SKM-1 treated with dmso at 0.1 percent for 144 hours (cell line): ENCODE measurements at regions not wholly inside any gene's neighbourhood (a gene's known extent, or its start where the extent isn't known, plus 50 kb on each side); places are given as distances from the start of the nearest gene placed in this dataset.

Experiments
- DNase-seq: peaks from one replicate; lab custom pipeline; 2025; ENCODE audit not compliant: unreplicated experiment; lab: John Stamatoyannopoulos, UW

DNA sequence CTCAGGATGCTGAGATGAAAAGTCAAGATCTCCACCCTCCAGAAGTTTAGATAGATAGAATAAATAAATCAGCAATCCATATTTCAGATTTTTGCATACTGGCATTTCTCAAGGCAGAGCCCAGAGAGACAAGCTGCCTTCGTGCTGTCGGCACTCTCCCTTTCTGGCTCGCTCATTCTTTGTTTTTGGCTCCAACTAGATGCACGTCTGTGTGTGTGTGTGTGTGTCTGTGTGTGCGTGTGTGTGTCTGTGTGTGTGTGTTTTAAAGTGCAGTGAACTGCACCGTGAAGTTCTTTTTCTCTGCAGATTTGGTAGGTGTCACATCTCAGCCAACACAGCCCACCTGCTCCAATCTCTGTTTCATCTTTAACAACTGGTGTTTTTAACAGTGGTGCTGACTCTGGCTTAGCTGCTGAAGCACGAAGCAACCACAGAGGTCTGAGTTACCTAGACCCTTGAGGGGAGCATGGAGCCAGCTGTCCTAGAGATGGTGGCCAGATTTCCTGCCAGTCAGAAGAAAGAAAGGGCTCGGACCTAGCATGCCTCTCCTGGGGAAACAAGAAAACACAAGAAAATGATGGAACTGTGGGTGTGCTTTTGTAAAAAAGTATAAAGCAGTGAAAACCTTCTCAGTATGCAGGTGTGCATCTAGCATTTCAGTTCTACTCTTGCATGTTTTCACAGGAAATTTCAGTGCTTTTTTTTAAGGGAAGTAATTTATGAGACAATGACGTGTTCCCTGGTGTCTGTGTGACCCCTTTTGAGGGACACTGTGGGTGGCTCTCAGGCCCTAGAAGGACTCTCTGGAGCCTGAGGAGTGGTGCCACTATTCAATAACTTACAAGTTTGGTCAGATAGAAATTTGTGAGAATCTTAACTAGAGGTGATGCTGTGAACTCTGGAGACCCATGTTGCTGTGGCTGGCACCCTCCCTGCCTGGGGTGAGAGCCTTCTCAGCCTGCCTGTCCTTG lies 364.3 kb downstream of the RNF144A start:
- no peak for DNase-seq

- no peak for DNase-seq
Observed at GRCh38 chr2:7286120-7286519, 368.9 kb downstream of the RNF144A start.

DNA sequence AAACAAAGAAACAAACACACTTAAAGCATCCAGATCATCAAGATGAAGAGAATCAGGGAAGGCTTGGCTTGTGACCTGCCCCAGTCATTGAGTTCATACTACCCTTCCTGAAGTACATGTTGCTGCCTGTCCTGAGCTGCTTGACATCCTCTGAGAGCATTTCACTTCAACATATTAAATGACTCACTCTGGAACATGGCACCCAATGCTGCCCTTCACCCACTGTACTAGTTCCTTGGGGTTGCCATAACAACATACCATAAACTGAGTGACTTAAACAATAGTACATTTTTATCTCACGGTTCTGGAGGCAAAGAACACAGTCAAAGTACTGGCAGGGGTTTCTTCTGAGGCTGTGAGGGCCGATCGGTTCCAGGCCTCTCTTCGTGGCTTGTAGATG lies 371.3 kb downstream of the RNF144A start:
- DNase-seq: no peak

- DNase-seq: no peak
Observed at GRCh38 chr2:7289697-7290096, 372.5 kb downstream of the RNF144A start.

DNA sequence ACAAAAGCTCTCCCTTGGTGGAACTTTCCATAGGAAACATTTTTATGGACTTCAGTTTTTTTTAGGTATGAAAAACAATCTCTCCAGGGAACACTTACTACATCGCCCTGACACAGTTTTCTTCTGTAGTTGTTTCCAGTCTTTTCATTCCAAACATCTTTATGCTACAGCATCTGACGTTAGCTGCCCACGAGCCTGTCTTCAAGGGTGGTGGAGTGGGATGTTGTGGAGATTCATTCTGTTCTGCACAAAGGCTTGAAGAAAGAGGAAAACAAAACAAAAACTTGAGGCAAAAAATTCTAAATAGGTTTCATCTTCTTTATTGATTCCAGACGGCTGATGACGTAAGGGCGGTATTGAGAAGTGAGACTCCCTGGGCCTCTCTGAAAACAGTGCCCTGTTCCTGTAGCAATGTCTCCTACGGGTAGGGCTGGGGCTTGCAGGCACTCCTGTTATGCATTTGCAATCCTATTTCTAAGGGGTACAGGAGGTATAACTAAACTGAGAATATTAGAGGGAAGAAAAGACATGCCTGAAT lies 375.0 kb downstream of the RNF144A start:
- no peak for DNase-seq

- no peak for DNase-seq
Observed at GRCh38 chr2:7309582-7309981, 392.4 kb downstream of the RNF144A start.

GRCh38 chr2:7324706-7325105 lies 407.5 kb downstream of the RNF144A start:
- DNase-seq: no peak

DNA sequence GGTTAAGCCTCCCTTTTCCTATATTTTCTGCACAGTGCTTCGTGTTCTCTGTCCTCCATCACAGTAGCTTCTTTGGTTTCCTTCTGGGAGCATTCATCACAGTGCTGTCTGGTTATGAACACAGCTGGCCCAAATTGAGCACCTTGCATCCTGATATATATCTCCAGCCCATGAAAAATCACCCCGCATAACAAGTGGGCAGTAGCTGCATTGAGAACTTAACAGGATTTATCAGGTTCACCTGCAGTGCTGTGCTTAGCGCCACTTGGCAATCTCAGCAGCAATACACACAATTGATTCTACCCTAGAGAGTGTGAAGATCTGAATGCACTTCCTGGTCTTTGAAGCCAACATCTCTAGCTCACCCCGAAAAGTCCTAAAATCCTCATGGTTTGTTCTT lies 408.0 kb downstream of the RNF144A start:
- no peak for DNase-seq

GRCh38 chr2:7329465-7329864 lies 412.3 kb downstream of the RNF144A start:
- DNase-seq: no peak

DNA sequence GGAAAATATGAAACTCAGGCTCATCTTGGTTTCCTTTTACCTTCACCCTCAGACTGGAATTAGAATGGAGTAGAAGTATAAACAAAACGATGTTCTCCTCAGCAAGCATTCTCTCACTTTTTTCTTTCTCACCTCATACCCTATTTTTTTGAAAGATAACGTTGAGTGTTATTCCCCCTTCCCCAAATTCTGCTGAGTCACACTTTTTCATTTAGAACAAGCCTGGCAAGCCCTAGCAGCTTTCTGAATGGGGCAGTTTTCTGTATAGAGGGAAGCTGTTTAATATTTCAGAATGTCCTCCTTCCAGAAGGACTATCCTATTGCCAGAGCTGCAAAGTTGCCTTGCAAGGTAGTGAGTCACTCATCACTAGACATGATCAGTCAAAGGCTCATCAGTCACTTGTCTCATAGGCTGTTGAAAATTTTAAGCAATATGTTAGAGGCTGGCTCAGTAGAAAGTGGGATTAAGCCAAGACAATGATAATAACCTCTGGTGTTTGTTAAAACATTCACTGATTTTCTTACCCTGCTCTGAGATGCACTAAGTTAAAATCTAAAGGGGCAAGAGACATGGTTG lies 416.1 kb downstream of the RNF144A start:
- no peak for DNase-seq

DNA sequence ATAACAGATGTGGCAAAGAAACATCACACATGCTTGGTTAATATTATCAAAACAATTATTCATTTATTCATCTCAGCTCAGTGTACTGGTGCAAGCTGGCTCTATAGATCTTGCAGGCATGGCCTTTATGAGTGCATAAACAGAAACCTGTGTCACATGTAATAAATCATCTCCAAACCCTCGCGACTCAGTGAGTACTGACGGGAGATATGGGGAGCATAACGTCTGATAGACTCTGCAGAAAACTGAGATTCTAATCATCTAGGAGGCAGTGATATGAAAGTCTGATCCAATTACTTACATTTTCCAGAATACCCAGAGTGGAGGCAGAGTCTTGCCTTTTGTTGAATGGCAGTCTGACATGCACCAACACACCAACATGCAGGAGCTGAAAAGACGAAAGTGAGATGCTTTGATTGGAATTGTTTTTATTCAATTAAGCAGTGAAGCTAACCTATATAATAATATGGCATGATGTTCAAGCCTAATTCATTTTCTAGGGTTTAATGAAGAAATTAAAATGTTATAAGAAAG lies 416.8 kb downstream of the RNF144A start:
- no peak for DNase-seq

- no peak for DNase-seq
Observed at GRCh38 chr2:7338961-7339360, 421.7 kb downstream of the RNF144A start.

DNA sequence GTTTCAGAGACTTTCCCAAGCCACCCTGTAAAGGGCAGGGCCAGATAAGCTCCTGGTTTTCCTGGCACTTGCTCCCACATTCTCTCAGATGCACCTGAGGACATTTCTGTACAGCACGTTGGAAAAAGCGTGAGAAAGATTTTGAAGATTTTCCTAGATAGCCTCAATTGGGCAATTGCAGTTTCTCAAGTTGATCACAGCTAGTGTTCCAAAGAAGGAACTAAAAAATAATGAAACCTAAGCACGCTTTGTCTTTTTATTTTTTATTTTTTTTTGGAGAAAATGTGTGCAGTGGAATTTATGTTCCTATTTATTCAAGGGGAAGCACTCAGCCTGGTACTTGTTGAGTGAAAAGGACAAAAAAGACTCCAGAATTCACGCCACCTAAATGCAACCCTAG lies 429.1 kb downstream of the RNF144A start:
- no peak for DNase-seq

DNA sequence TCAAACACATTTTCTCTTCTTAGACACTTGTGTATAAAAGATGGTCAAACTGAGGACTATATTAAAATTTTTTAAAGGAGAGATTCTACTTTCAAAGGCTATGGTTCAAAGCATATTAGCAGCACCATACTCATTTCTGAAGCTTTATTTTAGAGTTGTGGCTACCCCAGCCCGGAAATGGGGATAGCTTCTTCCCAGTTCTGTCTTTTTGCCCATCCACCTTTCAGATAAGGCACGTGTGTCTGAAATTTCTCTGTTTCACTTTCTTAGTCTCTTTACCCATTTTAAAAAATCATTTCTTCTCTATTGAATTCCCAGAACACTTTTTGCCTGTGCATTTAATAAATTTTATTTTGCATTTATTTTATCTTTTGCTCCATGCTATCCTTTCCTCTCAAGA lies 431.5 kb downstream of the RNF144A start:
- DNase-seq: no peak

DNA sequence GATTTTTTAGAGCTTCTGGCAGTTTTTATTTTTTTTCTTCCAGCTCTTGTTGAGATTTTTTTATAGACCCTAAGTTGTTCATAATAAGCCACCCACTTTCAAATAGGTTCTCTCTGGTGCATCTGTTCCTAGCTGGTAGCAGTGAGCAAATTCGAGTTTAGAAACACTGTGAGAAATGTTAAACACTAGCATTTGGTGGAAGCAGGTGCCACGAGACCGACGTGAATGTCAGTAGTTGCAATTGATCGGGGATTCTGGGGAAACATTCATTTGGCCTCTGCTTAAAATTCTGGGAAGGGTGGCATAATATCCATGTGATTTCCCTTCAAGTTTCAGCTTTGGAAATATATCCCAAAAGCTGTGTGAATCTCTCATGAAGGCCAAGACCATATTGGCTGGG lies 435.0 kb downstream of the RNF144A start:
- no peak for DNase-seq

- DNase-seq: no peak
Observed at GRCh38 chr2:7353571-7353970, 436.4 kb downstream of the RNF144A start.

GRCh38 chr2:7355781-7356180 lies 438.6 kb downstream of the RNF144A start:
- DNase-seq: no peak

DNA sequence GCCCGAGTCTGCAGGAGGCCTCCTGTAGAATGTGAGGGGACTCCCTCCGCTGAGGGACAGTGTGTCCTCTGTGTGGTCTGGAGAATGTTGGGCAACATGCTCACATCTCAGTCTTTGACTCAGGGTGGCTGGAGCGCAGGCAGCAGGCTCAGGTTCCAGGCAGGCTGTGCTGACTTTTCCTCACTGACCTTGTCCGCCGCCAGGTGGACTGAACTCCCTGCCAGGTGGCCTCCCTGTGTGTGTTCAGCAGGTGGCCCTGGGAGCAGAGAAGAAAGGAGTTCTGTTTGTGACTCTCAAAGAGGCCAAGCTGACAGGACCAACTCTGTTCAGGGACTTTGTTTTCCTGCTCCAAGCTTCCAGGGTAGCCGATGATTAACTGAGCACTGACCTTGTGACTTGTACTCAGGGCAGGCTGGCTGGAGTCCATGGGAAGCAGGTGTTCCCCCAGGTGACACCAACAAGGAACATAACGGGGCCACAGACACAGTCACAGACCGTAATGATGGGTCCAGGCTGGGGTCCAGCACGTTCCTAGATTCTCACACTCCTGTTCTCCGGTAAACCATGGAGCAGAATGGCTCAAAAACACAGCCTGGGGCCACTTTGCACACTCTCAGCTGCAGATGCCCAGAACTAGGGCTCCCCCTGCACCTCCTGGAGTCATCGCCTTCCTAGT lies 439.8 kb downstream of the RNF144A start:
- no peak for DNase-seq

DNA sequence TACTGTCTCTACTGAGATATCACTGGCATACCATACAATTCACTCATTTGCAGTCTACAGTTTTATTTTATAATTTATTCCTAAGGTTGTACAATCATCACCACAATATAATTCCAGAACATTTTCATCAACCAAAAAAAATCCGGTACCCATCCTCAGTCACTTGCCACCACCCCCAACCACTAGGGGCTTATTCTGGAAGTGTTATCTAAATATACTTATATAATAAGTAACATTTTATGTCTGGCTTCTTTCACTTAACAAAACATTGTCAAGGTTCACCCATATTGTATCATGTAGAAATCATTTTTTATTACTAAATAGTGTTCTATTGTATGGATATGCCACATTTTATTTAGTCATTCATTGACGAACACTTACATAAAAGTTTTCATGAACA lies 440.8 kb downstream of the RNF144A start:
- DNase-seq: no peak

DNA sequence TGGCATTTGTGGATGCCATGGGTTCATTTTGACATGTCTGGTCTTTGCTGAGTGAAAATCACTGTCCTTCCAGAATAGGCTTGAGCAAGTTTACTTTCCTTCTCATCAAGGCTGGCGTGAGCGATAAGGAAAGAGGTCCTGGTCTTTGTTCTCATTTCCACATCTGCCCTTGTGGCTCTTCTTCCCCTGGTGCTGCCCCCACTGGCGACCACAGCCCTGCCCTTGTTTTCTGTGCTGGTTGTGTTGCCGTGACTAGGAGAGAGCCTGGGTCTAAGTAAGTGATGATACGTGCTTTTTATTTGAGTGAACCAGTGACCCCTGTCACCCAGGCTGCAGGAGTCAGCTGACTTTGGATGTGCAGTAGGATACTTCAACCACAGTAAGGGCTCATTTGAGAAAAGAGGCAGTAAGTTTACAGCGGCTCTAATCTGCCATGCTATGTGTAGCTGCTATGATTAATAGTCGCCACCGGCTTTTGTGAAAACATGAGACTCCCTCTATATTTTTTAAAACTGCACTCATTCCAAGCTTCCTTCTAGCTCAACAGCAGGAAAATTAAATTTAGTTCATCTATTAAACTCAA lies 441.7 kb downstream of the RNF144A start:
- DNase-seq: no peak

DNA sequence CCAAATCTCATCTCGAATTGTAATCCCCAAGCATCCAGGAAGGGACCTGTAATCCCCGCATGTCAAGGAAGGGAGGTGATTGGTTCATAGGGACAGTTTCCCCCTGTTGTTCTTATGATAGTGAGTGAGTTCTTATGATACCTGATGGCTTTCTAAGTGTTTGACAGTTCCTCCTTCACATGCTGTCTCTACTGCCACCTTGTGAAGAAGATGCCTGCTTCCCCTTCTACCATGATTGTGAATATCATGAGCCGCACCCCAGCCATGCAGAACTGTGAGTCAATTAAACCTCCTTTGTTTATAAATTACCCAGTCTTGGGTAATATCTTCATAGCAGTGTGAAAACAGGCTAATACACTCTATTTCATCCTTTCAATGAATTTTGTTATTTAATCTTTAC lies 446.7 kb downstream of the RNF144A start:
- no peak for DNase-seq
